IMR-90 (cell line): ENCODE measurements at regions not wholly inside any gene's neighbourhood (a gene's known extent, or its start where the extent isn't known, plus 50 kb on each side); places are given as distances from the start of the nearest gene placed in this dataset.

ENCODE experiments used
- ATAC-seq: fragments of 200-7000 bp; cut with Tn5 transposase; 2 replicates; pipeline ENCODE4 v1.9.1; 2020; ENCODE audit warnings: low read depth, mild to moderate bottlenecking, moderate library complexity
- BruUV-seq: library from RNA; stranded (reverse); fragments of 400-500 nt; replicated peaks from 2 replicates; lab custom pipeline; 2021; lab: Mats Ljungman, UMichigan
- CTCF ChIA-PET: fragments of 300-600 bp; formaldehyde crosslinking; extraction: SDS; loops from one replicate; lab custom pipeline; 2021; ENCODE audit warnings: antibody characterized with exemption; lab: Yijun Ruan, JAX
- POLR2A ChIA-PET: fragments of 300-600 bp; sonication (Branson Sonifier 250); formaldehyde crosslinking; loops from one replicate; lab custom pipeline; 2022; ENCODE audit warnings: antibody characterized with exemption; ENCODE audit not compliant: unreplicated experiment; lab: Charles Lee
- DNase-seq: peaks from one replicate; pipeline ENCODE4 v3.0.0; 2013
- H2AFZ ChIP-seq: replicated peaks from 2 replicates; pipeline ENCODE3; 2013; ENCODE audit warnings: low read length, mild to moderate bottlenecking; ENCODE audit not compliant: poor library complexity
- H2AK5ac ChIP-seq: 2 replicates; pipeline ENCODE4 v1.6.1; 2013; ENCODE audit warnings: low read depth, low read length, inconsistent platforms
- H2AK9ac ChIP-seq: replicated peaks from 2 replicates; pipeline ENCODE3; 2013; ENCODE audit warnings: mild to moderate bottlenecking, low read depth, low read length, moderate library complexity; ENCODE audit not compliant: poor library complexity
- H2BK120ac ChIP-seq: 2 replicates; pipeline ENCODE4 v1.6.1; 2013; ENCODE audit warnings: low read depth, low read length, inconsistent platforms
- H2BK15ac ChIP-seq: 3 replicates; pipeline ENCODE4 v1.6.1; 2013; ENCODE audit warnings: low read depth, low read length, inconsistent platforms
- H2BK20ac ChIP-seq: 2 replicates; pipeline ENCODE4 v1.6.1; 2013; ENCODE audit warnings: low read depth, mild to moderate bottlenecking, inconsistent platforms, low read length, moderate library complexity
- H2BK5ac ChIP-seq: 2 replicates; pipeline ENCODE4 v1.6.1; 2013; ENCODE audit warnings: mild to moderate bottlenecking, low read depth, low read length, inconsistent platforms; ENCODE audit not compliant: poor library complexity, severe bottlenecking
- H3K14ac ChIP-seq: replicated peaks from 2 replicates; pipeline ENCODE4 v1.6.1; 2013; ENCODE audit warnings: low read depth, low read length, inconsistent platforms
- H3K18ac ChIP-seq: 2 replicates; pipeline ENCODE4 v1.6.1; 2013; ENCODE audit warnings: low read depth, low read length, control low read depth
- H3K23ac ChIP-seq: 2 replicates; pipeline ENCODE4 v1.6.1; 2013; ENCODE audit warnings: low read depth, low read length, inconsistent platforms
- H3K27ac ChIP-seq: 2 replicates; pipeline ENCODE4 v1.5.1; 2013; ENCODE audit warnings: mild to moderate bottlenecking, control low read depth, low read length; ENCODE audit not compliant: insufficient read depth
- H3K27me3 ChIP-seq: 2 replicates; pipeline ENCODE4 v1.6.1; 2013; ENCODE audit warnings: low read length; ENCODE audit not compliant: control insufficient read depth, insufficient read depth
- H3K36me3 ChIP-seq: 2 replicates; pipeline ENCODE4 v1.6.1; 2013; ENCODE audit warnings: low read length, mixed read lengths; ENCODE audit not compliant: control insufficient read depth, insufficient read depth
- H3K4ac ChIP-seq: 2 replicates; pipeline ENCODE4 v1.6.1; 2013; ENCODE audit warnings: low read depth, low read length, inconsistent platforms
- H3K4me1 ChIP-seq: 2 replicates; pipeline ENCODE4 v1.6.1; 2013; ENCODE audit warnings: low read length, mixed read lengths; ENCODE audit not compliant: control insufficient read depth, insufficient read depth
- H3K4me2 ChIP-seq: 2 replicates; pipeline ENCODE4 v1.6.1; 2013; ENCODE audit warnings: low read depth, mild to moderate bottlenecking, control low read depth, low read length, moderate library complexity
- H3K4me3 ChIP-seq: 2 replicates; pipeline ENCODE4 v1.5.1; 2013; ENCODE audit warnings: low read depth, mild to moderate bottlenecking, control low read depth, low read length, moderate library complexity; ENCODE audit not compliant: insufficient read depth
- H3K56ac ChIP-seq: 2 replicates; pipeline ENCODE4 v1.6.1; 2013; ENCODE audit warnings: low read length, inconsistent platforms; ENCODE audit not compliant: insufficient read depth; ENCODE audit errors: extremely low read depth
- H3K79me1 ChIP-seq, 2 experiments: 2 replicates each; pipeline ENCODE4 v1.6.1; 2013; ENCODE audit warnings: low read length in 2 of 2, inconsistent platforms in 1 of 2, low read depth in 1 of 2
- H3K9ac ChIP-seq: 2 replicates; pipeline ENCODE4 v1.6.1; 2013; ENCODE audit warnings: low read depth, low read length, control low read depth
- H3K9me1 ChIP-seq: 2 replicates; pipeline ENCODE4 v1.6.1; 2013; ENCODE audit warnings: low read length, inconsistent platforms; ENCODE audit not compliant: insufficient read depth
- H3K9me3 ChIP-seq: 2 replicates; pipeline ENCODE4 v1.6.1; 2013; ENCODE audit warnings: low read length; ENCODE audit not compliant: control insufficient read depth, insufficient read depth
- H4K20me1 ChIP-seq: 2 replicates; pipeline ENCODE4 v1.6.1; 2013; ENCODE audit warnings: low read length, inconsistent platforms; ENCODE audit not compliant: insufficient read depth
- H4K5ac ChIP-seq: 2 replicates; pipeline ENCODE4 v1.6.1; 2013; ENCODE audit warnings: mild to moderate bottlenecking, low read depth, low read length, control low read depth
- H4K8ac ChIP-seq, 2 experiments: 2 replicates each; pipeline ENCODE4 v1.6.1; 2013; ENCODE audit warnings: low read depth in 2 of 2, low read length in 2 of 2, control low read depth in 1 of 2, inconsistent platforms in 1 of 2
- H4K91ac ChIP-seq: 2 replicates; pipeline ENCODE4 v1.6.1; 2013; ENCODE audit warnings: low read depth, low read length, inconsistent platforms; ENCODE audit not compliant: insufficient read depth
- CHD1 ChIP-seq: IDR thresholded peaks from 2 replicates; pipeline ENCODE4 v1.6.1; 2012; ENCODE audit warnings: low read depth, low read length, improper control_type of control experiment
- MAZ ChIP-seq: IDR thresholded peaks from 2 replicates; pipeline ENCODE4 v1.6.1; 2012; ENCODE audit warnings: low read depth, mild to moderate bottlenecking, low read length, improper control_type of control experiment, moderate library complexity, borderline replicate concordance
- RFX5 ChIP-seq: IDR thresholded peaks from 2 replicates; pipeline ENCODE4 v1.8.0; 2012; ENCODE audit warnings: low read depth, mild to moderate bottlenecking, low read length, moderate library complexity
- WGBS, 2 experiments: methylation state at CpG; one replicate each; pipeline versions ENCODE4 v1.1.5 to v1.1.7; 2013; ENCODE audit warnings: missing lambda C conversion rate in 2 of 2; ENCODE audit not compliant: insufficient read length in 1 of 2; ENCODE audit errors: extremely low coverage in 2 of 2; 5-methylcytosine and 5-hydroxymethylcytosine counted together
- dilution Hi-C: fragments of 300-500 bp; cut with HindIII; formaldehyde crosslinking; loops from one replicate; pipeline ENCODE4 v1.14.3; 2018; ENCODE audit warnings: low sequenced_read_pairs; ENCODE audit not compliant: unreplicated experiment
- in situ Hi-C: fragments of 300-500 bp; cut with MboI; formaldehyde crosslinking; loops from 3 replicates; pipeline ENCODE4 v1.14.3; 2019; ENCODE audit warnings: low sequenced_read_pairs, inconsistent platforms, mixed read lengths
- intact Hi-C: fragments of 100-400 bp; cut with micrococcal nuclease; formaldehyde crosslinking; loops from 2 replicates; pipeline ENCODE4 v1.10.0; 2022
- TF ChIP-seq, protein P1 (sequence below): fragments of 150-350 bp; IDR thresholded peaks from 2 replicates; pipeline ENCODE4 v1.6.1; 2016; ENCODE audit warnings: low read depth, mild to moderate bottlenecking, low read length, moderate library complexity, borderline replicate concordance

DNA sequence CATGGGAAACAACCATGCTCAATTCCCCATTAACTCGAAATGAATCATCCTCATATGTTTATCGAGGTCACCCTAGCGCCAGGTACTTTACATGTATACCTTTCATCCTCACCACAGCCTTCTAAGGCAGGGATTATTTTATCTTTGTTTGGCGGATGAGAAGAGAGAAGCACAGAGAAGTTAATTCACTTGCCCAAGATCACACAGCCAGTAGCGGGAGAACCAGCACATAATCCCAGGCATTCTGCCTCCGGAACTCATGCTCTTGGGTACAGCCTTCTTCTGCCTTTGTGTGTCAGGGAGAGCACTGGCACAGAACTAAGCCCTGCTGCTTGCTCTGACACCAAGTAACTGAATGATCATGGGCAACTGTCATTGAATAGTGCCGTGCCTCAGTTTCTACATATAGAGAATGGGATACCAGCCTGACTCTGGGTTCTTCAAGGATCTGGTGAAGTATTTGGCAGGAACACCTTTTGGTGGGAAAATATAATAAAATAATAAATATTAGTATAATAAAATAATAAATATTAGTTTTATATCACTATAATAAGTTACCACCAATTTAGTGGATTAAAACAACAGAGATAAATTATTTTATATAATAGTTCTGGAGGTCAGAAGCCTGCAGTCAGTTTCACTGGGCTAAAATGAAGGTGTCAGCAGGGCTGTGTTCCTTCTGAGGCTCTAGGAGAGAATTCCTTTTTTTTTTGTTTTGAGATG lies 220.9 kb downstream of the AACS start:
- no peak for ATAC-seq
- Histone ChIP-seq H3K4ac (no peak overlapping the region), H3K23ac (no peak overlapping the region), H2AK9ac (no peak overlapping the region), H3K27me3 (no peaks in the 10 kb centered on the region), H4K91ac (no peak overlapping the region), H4K5ac (no peak overlapping the region), H3K4me1 (no peaks in the 10 kb centered on the region), H3K79me1 (no peaks in the 10 kb centered on the region), H3K18ac (no peak overlapping the region), H2AK5ac (no peak overlapping the region), H3K4me3 (no peak overlapping the region), H2AFZ (no peak overlapping the region), H3K36me3 (no peaks in the 10 kb centered on the region), H3K9me3 (peaks cover 19% of the 10 kb centered on the region), H3K9me1 (no peaks in the 10 kb centered on the region), H2BK15ac (no peak overlapping the region), H2BK20ac (no peak overlapping the region), H3K14ac (no peak overlapping the region), H2BK5ac (no peak overlapping the region), H2BK120ac (no peak overlapping the region), H4K20me1 (no peaks in the 10 kb centered on the region), H3K4me2 (no peak overlapping the region), H4K8ac (no peak overlapping the region), H3K9ac (no peak overlapping the region), H3K27ac (no peak overlapping the region), H3K56ac (no peak overlapping the region)
- in situ Hi-C loops (no loop called here), intact Hi-C loops (no loop called here), dilution Hi-C loops (no loop called here)
- ChIA-PET CTCF (no interaction called here), POLR2A (no interaction called here)
- DNase-seq: no peak
- TF ChIP-seq MAZ (no peak), CHD1 (no peak), RFX5 (no peak)
- TF ChIP-seq, protein P1, sequence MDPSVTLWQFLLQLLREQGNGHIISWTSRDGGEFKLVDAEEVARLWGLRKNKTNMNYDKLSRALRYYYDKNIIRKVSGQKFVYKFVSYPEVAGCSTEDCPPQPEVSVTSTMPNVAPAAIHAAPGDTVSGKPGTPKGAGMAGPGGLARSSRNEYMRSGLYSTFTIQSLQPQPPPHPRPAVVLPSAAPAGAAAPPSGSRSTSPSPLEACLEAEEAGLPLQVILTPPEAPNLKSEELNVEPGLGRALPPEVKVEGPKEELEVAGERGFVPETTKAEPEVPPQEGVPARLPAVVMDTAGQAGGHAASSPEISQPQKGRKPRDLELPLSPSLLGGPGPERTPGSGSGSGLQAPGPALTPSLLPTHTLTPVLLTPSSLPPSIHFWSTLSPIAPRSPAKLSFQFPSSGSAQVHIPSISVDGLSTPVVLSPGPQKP: no peak
- BruUV-seq: no TSS peak
- 67% methylated on average over 2 of the region's 7 CpGs; no CpG with 5 or more reads in 1 of the 2 experiments for WGBS, 2 experiments
